Psoas muscle (tissue), 7 donors: ENCODE measurements at regions not wholly inside any gene's neighbourhood (a gene's known extent, or its start where the extent isn't known, plus 50 kb on each side); places are given as distances from the start of the nearest gene placed in this dataset.

Experiments used
- ATAC-seq, 4 donors: fragments of 200-7000 bp; cut with Tn5 transposase; one replicate each; pipeline ENCODE4 v1.9.1; 2020; ENCODE audit warnings: moderate library complexity in 3 of 4, mild to moderate bottlenecking in 2 of 4
- DNase-seq, 2 donors: peaks; one replicate each; pipeline ENCODE4 v3.0.0-alpha.2; 2020
- H3K27ac ChIP-seq: fragments of 200-600 bp; one replicate; pipeline ENCODE4 v1.8.0; 2022
- H3K27me3 ChIP-seq, 3 donors: fragments of 200-600 bp in 1 of 3; one replicate each; pipeline versions ENCODE4 v1.6.1 to v1.8.0; 2013 to 2022; ENCODE audit warnings: low read length in 2 of 3, mild to moderate bottlenecking in 2 of 3, moderate library complexity in 1 of 3; ENCODE audit not compliant: insufficient read depth in 3 of 3
- H3K36me3 ChIP-seq, 2 donors: fragments of 200-600 bp in 1 of 2; one replicate each; pipeline versions ENCODE4 v1.6.1 to v1.8.0; 2013 to 2022; ENCODE audit warnings: low read depth in 1 of 2, mild to moderate bottlenecking in 1 of 2, moderate library complexity in 1 of 2; ENCODE audit not compliant: insufficient read depth in 1 of 2
- H3K4me1 ChIP-seq: fragments of 200-600 bp; one replicate; pipeline ENCODE4 v1.8.0; 2022
- H3K4me3 ChIP-seq: fragments of 200-600 bp; one replicate; pipeline ENCODE4 v1.8.0; 2022; ENCODE audit warnings: mild to moderate bottlenecking
- H3K9me3 ChIP-seq: fragments of 200-600 bp; one replicate; pipeline ENCODE4 v1.8.0; 2022
- WGBS, 3 donors: extraction: QIAGEN DNeasy Blood & Tissue Kit; methylation state at CpG; one replicate each; pipeline versions ENCODE4 v1.1.6 to v1.1.7; 2013; 5-methylcytosine and 5-hydroxymethylcytosine counted together
- intact Hi-C, 2 donors: fragments of 100-400 bp; cut with DNase I; formaldehyde crosslinking; loops; one replicate each; pipeline versions ENCODE4 v1.11.0 to v1.14.2; 2022
- TF ChIP-seq, protein P1 (sequence below): fragments of 200-600 bp; IDR thresholded peaks from one replicate; pipeline ENCODE4 v1.8.0; 2022; ENCODE audit warnings: antibody characterized with exemption
- donor health status: healthy with polysubstance abuse.
- donor health status: DM: no; HTN: no; CAD: no; lungs with moderate emphysema.
- donor health status: Bipolar disorder and iron deficiency.
- donor health status: healthy.
- donor health status: DM: yes; HTN: yes; CAD: no.
- donor health status: DM: no; HTN: no; CAD: no.
- donor health status: DM: yes; HTN: yes; CAD: no.

DNA sequence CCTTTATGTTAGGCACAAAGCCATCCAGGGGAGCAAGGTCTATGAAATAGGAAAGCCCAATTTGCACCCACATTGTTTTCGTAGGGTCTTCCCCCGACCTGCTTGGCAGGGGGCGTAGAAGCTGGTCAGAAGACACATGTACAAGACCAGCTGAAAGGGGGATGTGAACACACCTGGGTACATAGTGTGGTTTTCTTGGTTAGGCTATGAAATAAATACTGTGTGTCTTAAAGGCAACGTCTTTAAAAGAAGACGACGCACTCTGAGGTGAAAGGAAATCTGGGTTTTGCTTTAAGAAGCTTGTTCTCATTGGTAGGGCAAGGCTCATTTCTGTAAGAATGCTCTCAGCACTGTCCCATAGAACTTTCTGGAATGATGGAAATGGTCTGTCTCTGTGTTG is 60.0 kb upstream of the KLF7 start:
- intact Hi-C loops, result loop anchor here in 1 of 2 donors (5.0 kb wide), 1 partner anchor 58 kb away; the partner anchor contains the start of gene KLF7
- Histone ChIP-seq H3K9me3 (no peaks in the 10 kb centered on the region), H3K27ac (no peak overlapping the region), H3K4me3 (no peak overlapping the region), H3K4me1 (peaks cover 20% of the 10 kb centered on the region), H3K36me3 (no peaks in the 10 kb centered on the region), H3K27me3 (no peaks in the 10 kb centered on the region)
- 79 to 82% (median 79%) methylated on average over 6 of the region's 6 CpGs for WGBS, 3 donors
- TF ChIP-seq, protein P1, sequence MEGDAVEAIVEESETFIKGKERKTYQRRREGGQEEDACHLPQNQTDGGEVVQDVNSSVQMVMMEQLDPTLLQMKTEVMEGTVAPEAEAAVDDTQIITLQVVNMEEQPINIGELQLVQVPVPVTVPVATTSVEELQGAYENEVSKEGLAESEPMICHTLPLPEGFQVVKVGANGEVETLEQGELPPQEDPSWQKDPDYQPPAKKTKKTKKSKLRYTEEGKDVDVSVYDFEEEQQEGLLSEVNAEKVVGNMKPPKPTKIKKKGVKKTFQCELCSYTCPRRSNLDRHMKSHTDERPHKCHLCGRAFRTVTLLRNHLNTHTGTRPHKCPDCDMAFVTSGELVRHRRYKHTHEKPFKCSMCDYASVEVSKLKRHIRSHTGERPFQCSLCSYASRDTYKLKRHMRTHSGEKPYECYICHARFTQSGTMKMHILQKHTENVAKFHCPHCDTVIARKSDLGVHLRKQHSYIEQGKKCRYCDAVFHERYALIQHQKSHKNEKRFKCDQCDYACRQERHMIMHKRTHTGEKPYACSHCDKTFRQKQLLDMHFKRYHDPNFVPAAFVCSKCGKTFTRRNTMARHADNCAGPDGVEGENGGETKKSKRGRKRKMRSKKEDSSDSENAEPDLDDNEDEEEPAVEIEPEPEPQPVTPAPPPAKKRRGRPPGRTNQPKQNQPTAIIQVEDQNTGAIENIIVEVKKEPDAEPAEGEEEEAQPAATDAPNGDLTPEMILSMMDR, result no peak
- DNase-seq (no peak), ATAC-seq (no peak)

DNA sequence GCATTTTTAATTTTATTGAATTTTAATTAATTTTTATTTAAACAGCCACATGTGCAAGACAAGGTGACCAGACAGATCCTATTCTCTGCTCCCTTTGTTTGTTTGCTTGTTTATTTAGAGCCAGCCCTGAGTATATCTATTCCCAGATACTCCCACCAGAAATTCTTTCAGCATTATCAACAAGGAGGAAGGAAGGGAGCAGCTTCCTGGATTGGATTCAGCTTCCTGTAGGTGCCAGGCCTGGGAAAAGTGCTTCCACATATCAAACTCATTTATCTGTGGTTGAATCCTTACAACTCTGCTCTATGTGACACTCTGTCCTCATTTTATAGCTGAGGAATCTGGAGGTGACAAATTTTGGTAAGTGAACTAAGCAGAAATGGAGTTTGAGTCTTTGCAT is 60.5 kb upstream of the KLF7 start:
- Histone ChIP-seq H3K9me3 (no peaks in the 10 kb centered on the region), H3K36me3 (no peaks in the 10 kb centered on the region), H3K27ac (no peak overlapping the region), H3K4me3 (no peak overlapping the region), H3K27me3 (no peaks in the 10 kb centered on the region), H3K4me1 (peaks cover 20% of the 10 kb centered on the region)
- intact Hi-C loops, result loop anchor here in 1 of 2 donors (5.0 kb wide), 1 partner anchor 59 kb away; the partner anchor contains the start of gene KLF7
- TF ChIP-seq, protein P1, result no peak
- ATAC-seq (no peak), DNase-seq (no peak)

DNA sequence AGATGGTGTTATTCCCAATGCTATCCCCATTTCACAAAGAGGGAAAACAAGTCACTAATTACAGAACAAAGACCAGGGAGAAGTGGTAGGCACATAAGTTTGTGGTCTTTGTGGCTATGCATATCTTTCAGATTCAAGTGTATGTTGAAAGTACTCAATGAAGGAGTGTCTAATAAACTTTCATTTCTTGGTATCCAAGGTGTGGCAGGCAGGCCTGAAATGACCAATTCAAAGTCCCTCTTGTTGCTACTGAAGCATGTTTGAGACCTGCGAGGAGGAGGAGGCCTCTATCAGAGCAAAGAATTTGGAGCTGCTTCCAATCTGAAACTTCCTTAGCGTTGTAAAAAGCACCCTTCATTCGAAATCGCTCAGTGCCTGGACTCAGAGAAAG is 60.9 kb upstream of the KLF7 start:
- H3K9me3 ChIP-seq, result no peaks in the 10 kb centered on the region
- H3K27ac ChIP-seq, result peak overlapping the region; percentile 21
- intact Hi-C loops, result loop anchor here in 1 of 2 donors (5.0 kb wide), 1 partner anchor 59 kb away; the partner anchor contains the start of gene KLF7
- H3K27me3 ChIP-seq, result no peaks in the 10 kb centered on the region
- TF ChIP-seq, protein P1, result no peak
- H3K36me3 ChIP-seq, result no peaks in the 10 kb centered on the region
- H3K4me3 ChIP-seq, result peak overlapping the region; percentile 51
- ATAC-seq, result no peak
- 15 to 26% (median 21%) methylated on average over 4 of the region's 4 CpGs for WGBS, 3 donors
- peaks cover 20% of the 10 kb centered on the region for H3K4me1 ChIP-seq
- DNase-seq, result no peak

DNA sequence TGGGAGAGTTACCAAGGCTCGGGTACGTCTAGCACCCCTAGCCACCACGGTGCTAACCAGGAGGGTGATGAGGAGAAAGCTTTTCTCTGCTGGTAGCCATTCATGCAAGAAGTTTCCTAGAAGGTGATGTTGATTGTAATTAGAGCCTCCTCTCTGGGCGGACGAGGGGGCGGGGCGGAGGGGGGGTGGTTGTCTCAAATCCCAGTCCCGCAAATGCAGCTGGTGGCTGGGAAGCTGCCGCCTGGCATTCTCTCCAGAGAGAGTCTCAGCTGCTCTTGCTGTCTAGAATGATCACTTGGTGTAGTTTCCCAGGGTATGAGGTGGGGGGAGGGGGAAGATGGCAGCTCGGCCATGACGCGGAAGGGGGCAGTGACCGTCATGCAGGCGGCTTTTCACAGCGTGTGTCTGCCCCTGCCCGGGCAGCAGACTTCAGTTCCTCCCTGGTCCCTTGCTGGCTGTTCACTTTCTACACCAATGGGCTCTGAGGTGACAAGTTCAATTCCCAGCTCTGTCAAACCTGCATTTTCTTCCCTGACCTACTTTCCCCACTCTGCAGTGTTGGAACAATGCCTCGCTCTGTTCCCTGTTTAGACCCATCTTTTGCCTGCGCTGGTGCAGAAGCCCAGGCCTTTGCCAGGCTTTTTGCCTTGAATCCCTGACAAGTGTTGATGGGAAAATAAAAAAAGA is 61.5 kb upstream of the KLF7 start:
- TF ChIP-seq, protein P1, result no peak
- Histone ChIP-seq H3K4me3 (peak overlapping the region; percentile 51), H3K27ac (peak overlapping the region; percentile 60), H3K27me3 (no peaks in the 10 kb centered on the region), H3K9me3 (no peaks in the 10 kb centered on the region), H3K4me1 (peaks cover 20% of the 10 kb centered on the region), H3K36me3 (no peaks in the 10 kb centered on the region)
- intact Hi-C loops, result loop anchor here in 1 of 2 donors (5.0 kb wide), 1 partner anchor 60 kb away; the partner anchor contains the start of gene KLF7
- DNase-seq (peak; percentile 40 to 78), ATAC-seq (peak; percentile 80 to 97 (median 92))
- WGBS, 3 donors, result 16 to 35% (median 23%) methylated on average over 18 of the region's 18 CpGs
